Activated CD8-positive, alpha-beta memory T cell treated with anti-CD3 and anti-CD28 coated beads for 1 hour (primary cell): ENCODE measurements at regions not wholly inside any gene's neighbourhood (a gene's known extent, or its start where the extent isn't known, plus 50 kb on each side); places are given as distances from the start of the nearest gene placed in this dataset.
"Not testable (repeated sequence)": the region's sequence is repeated elsewhere in the genome, so short reads cannot be mapped to it uniquely, and the experiment has no call there.

Source experiments
- DNase-seq, 2 donors: peaks; one replicate each; pipeline ENCODE4 v3.0.0-alpha.2; 2020; ENCODE audit warnings: low read depth in 1 of 2; ENCODE audit errors: extremely low read depth in 1 of 2

- DNase-seq = no peak
Measured at GRCh38 chr5:7072188-7072587, 323.8 kb upstream of the ADCY2 start.

GRCh38 chr5:7073666-7074065, 322.3 kb upstream of the ADCY2 start:
- DNase-seq = no peak

GRCh38 chr5:7074176-7074575, 321.8 kb upstream of the ADCY2 start:
- no peak for DNase-seq

- DNase-seq = no peak
Measured at GRCh38 chr5:7075470-7075869, 320.5 kb upstream of the ADCY2 start.

GRCh38 chr5:7078101-7078500, 317.8 kb upstream of the ADCY2 start:
- DNase-seq = no peak

GRCh38 chr5:7078901-7079300, 317.0 kb upstream of the ADCY2 start:
- DNase-seq = no peak

- DNase-seq = no peak
Measured at GRCh38 chr5:7080501-7080900, 315.4 kb upstream of the ADCY2 start.

- DNase-seq = no peak
Measured at GRCh38 chr5:7087719-7088297, 308.1 kb upstream of the ADCY2 start.

GRCh38 chr5:7088849-7089248, 307.1 kb upstream of the ADCY2 start:
- DNase-seq = no peak

- DNase-seq = no peak
Measured at GRCh38 chr5:7094626-7095025, 301.3 kb upstream of the ADCY2 start.

GRCh38 chr5:7096294-7096693, 299.6 kb upstream of the ADCY2 start:
- DNase-seq = no peak

- no peak for DNase-seq
Measured at GRCh38 chr5:7105358-7105757, 290.6 kb upstream of the ADCY2 start.

- no peak for DNase-seq
Measured at GRCh38 chr5:7117961-7118360, 278.0 kb upstream of the ADCY2 start.

- no peak for DNase-seq
Measured at GRCh38 chr5:7131680-7132079, 264.3 kb upstream of the ADCY2 start.

- no peak for DNase-seq
Measured at GRCh38 chr5:7146886-7147285, 249.1 kb upstream of the ADCY2 start.

GRCh38 chr5:7157083-7157482, 238.9 kb upstream of the ADCY2 start:
- DNase-seq = no peak

GRCh38 chr5:7169240-7169878, 226.6 kb upstream of the ADCY2 start:
- no peak for DNase-seq

GRCh38 chr5:7170785-7171184, 225.2 kb upstream of the ADCY2 start:
- not testable (repeated sequence) for DNase-seq

- no peak for DNase-seq
Measured at GRCh38 chr5:7179364-7179763, 216.6 kb upstream of the ADCY2 start.

GRCh38 chr5:7181841-7182240, 214.1 kb upstream of the ADCY2 start:
- no peak for DNase-seq

GRCh38 chr5:7185742-7186141, 210.2 kb upstream of the ADCY2 start:
- DNase-seq = no peak

- no peak for DNase-seq
Measured at GRCh38 chr5:7186818-7187217, 209.1 kb upstream of the ADCY2 start.

GRCh38 chr5:7190712-7191250, 205.2 kb upstream of the ADCY2 start:
- no peak for DNase-seq
